ENCODE measurements at regions not wholly inside any gene's neighbourhood (a gene's known extent, or its start where the extent isn't known, plus 50 kb on each side); places are given as distances from the start of the nearest gene placed in this dataset.

DNA sequence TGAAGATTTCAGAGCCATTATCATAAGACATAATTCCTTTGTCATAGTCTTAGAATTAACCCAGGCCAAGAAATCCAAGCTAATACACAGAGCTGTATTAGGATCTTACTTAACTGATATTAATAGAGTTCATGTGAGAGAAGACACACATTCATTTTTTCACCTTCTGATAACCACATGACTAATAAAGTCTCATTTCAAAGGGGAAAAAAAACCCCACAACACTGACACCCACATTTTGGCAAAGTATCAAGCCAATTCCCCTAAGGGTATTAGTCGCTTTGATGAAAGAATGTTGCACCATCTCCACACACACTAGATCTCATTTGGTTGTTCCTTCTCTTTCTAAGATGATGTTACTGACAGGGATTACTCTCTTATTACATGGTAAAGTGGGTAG is 344.4 kb upstream of the ESRRG start:
- TF ChIP-seq GLIS3 (CRISPR knock-in tag; IDR thresholded peaks at IDR 0.05) (no peak), TCF4 (CRISPR knock-in tag; IDR thresholded peaks at IDR 0.05; ENCODE audit: borderline replicate concordance) (no peak), TOX (CRISPR knock-in tag; IDR thresholded peaks at IDR 0.05; ENCODE audit: borderline replicate concordance) (no peak), RARB (CRISPR knock-in tag; IDR thresholded peaks at IDR 0.05) (no peak), ZNF70 (CRISPR knock-in tag; IDR thresholded peaks at IDR 0.05) (no peak), ZNF8 (CRISPR knock-in tag; IDR thresholded peaks at IDR 0.05) (no peak), ZC3H10 (CRISPR knock-in tag; IDR thresholded peaks at IDR 0.05) (no peak), ARNTL (CRISPR knock-in tag; IDR thresholded peaks at IDR 0.05; ENCODE audit: borderline replicate concordance, low read depth) (no peak), ISL1 (CRISPR knock-in tag; IDR thresholded peaks at IDR 0.05) (no peak)
- TF ChIP-seq, protein P1, sequence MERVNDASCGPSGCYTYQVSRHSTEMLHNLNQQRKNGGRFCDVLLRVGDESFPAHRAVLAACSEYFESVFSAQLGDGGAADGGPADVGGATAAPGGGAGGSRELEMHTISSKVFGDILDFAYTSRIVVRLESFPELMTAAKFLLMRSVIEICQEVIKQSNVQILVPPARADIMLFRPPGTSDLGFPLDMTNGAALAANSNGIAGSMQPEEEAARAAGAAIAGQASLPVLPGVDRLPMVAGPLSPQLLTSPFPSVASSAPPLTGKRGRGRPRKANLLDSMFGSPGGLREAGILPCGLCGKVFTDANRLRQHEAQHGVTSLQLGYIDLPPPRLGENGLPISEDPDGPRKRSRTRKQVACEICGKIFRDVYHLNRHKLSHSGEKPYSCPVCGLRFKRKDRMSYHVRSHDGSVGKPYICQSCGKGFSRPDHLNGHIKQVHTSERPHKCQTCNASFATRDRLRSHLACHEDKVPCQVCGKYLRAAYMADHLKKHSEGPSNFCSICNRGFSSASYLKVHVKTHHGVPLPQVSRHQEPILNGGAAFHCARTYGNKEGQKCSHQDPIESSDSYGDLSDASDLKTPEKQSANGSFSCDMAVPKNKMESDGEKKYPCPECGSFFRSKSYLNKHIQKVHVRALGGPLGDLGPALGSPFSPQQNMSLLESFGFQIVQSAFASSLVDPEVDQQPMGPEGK (CRISPR knock-in tag; IDR thresholded peaks at IDR 0.05; ENCODE audit: borderline replicate concordance), result no peak
- TF ChIP-seq, protein P2, sequence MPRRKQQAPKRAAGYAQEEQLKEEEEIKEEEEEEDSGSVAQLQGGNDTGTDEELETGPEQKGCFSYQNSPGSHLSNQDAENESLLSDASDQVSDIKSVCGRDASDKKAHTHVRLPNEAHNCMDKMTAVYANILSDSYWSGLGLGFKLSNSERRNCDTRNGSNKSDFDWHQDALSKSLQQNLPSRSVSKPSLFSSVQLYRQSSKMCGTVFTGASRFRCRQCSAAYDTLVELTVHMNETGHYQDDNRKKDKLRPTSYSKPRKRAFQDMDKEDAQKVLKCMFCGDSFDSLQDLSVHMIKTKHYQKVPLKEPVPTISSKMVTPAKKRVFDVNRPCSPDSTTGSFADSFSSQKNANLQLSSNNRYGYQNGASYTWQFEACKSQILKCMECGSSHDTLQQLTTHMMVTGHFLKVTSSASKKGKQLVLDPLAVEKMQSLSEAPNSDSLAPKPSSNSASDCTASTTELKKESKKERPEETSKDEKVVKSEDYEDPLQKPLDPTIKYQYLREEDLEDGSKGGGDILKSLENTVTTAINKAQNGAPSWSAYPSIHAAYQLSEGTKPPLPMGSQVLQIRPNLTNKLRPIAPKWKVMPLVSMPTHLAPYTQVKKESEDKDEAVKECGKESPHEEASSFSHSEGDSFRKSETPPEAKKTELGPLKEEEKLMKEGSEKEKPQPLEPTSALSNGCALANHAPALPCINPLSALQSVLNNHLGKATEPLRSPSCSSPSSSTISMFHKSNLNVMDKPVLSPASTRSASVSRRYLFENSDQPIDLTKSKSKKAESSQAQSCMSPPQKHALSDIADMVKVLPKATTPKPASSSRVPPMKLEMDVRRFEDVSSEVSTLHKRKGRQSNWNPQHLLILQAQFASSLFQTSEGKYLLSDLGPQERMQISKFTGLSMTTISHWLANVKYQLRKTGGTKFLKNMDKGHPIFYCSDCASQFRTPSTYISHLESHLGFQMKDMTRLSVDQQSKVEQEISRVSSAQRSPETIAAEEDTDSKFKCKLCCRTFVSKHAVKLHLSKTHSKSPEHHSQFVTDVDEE (CRISPR knock-in tag; IDR thresholded peaks at IDR 0.05), result no peak
- no peak for ATAC-seq

DNA sequence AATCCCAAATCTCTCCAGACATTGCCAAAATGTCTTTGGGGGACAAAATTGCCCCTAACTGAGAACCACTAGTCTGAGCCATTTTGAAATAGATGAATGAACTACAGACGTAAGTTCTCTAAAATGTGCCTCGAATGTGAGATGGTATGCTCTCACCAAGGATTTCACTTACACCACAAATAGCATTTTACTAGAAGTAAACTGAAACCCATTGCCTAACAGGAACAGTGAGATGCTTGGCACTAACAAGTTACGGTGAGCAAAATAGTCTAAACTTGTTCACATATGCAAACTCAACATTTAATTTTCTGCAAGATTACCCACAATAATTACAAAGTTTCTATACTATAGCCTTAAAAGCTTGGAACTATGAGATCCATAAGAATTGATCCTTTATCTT is 343.6 kb upstream of the ESRRG start:
- no peak for ATAC-seq
- TF ChIP-seq, protein P1 (CRISPR knock-in tag; IDR thresholded peaks at IDR 0.05; ENCODE audit: borderline replicate concordance), result no peak
- TF ChIP-seq CSDC2 (CRISPR knock-in tag; IDR thresholded peaks at IDR 0.05), result no peak
- no peak for TF ChIP-seq ZNF70 (CRISPR knock-in tag; IDR thresholded peaks at IDR 0.05)
- TF ChIP-seq BACH2 (CRISPR knock-in tag; IDR thresholded peaks at IDR 0.05; ENCODE audit: borderline replicate concordance), result no peak
- TF ChIP-seq ZC3H10 (CRISPR knock-in tag; IDR thresholded peaks at IDR 0.05), result no peak

DNA sequence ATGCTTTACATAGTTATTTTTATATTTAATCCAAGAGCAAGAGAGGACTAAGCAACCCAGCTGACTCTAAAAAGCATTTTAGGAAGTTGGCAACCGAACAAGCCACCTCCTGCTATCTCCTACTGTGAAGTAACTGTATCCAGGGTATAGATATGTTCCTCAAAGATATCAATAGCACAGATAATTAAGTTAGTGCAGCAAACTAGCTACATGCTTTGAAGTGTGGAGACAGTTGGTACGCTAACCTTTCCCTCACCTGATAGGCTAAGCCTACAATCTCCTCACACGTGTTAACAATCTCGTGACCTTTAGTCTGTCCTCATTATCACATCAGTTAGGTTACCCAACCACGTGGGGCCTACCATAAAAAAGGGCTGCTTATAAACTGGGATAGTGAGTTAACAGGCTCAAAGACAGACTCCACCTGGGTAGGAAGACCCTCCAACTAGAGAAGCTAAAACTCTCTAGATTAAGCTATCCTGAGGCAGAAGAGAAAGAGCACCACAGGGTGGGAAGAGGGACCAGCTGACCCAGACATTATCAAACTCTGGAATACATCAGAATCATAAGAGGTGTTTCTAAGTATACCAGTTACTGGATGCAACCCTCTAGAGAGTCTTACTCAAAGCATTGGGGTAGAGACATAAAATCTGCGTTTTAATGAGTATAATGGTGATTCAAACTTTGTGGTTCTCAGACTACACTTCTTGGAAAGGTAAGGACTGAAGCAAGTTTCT is 340.1 kb upstream of the ESRRG start:
- no peak for ATAC-seq
- TF ChIP-seq ZNF8 (CRISPR knock-in tag; IDR thresholded peaks at IDR 0.05) (no peak), ZFP3 (CRISPR knock-in tag; IDR thresholded peaks at IDR 0.05) (no peak), ZNF565 (CRISPR knock-in tag; conservative IDR thresholded peaks at IDR 0.05; ENCODE audit: low read depth) (no peak), BACH2 (CRISPR knock-in tag; IDR thresholded peaks at IDR 0.05; ENCODE audit: borderline replicate concordance) (no peak), ISL1 (CRISPR knock-in tag; IDR thresholded peaks at IDR 0.05) (no peak)
- TF ChIP-seq, protein P2 (CRISPR knock-in tag; IDR thresholded peaks at IDR 0.05), result no peak

DNA sequence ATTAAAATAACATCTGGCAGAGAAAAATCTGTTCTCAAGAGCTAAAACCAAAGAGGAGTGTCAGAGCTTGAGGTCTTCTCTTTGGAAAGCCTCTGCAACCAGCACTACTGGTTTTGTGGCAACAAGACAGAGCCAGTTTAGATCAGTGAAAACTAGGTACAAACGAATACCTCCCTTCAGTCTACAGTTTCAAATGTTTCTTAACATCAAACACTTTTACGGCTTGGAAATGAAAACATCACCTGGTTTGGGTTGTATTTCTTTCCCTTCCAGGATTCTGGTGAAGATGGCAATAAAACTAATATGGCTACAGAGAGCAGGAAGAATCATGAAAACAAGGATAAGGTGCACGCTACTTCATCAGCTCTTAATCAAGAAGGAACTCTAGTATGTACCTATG is 339.4 kb upstream of the ESRRG start:
- ATAC-seq, result no peak
- TF ChIP-seq, protein P3, sequence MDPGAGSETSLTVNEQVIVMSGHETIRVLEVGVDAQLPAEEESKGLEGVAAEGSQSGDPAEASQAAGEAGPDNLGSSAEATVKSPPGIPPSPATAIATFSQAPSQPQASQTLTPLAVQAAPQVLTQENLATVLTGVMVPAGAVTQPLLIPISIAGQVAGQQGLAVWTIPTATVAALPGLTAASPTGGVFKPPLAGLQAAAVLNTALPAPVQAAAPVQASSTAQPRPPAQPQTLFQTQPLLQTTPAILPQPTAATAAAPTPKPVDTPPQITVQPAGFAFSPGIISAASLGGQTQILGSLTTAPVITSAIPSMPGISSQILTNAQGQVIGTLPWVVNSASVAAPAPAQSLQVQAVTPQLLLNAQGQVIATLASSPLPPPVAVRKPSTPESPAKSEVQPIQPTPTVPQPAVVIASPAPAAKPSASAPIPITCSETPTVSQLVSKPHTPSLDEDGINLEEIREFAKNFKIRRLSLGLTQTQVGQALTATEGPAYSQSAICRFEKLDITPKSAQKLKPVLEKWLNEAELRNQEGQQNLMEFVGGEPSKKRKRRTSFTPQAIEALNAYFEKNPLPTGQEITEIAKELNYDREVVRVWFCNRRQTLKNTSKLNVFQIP (CRISPR knock-in tag; IDR thresholded peaks at IDR 0.05; ENCODE audit: borderline replicate concordance, low read depth), result no peak

Data from SK-N-SH treated with all-trans-retinoic acid at 6 μM for 48 hours (cell line).